GM19397 (cell line): ENCODE measurements at regions not wholly inside any gene's neighbourhood (a gene's known extent, or its start where the extent isn't known, plus 50 kb on each side); places are given as distances from the start of the nearest gene placed in this dataset.
"Not testable (repeated sequence)": the region's sequence is repeated elsewhere in the genome, so short reads cannot be mapped to it uniquely, and the experiment has no call there.

Experiments used
- ATAC-seq: cut with Tn5 transposase; IDR thresholded peaks from one replicate; pipeline ENCODE4 v1.9.1; 2021; ENCODE audit warnings: mild to moderate bottlenecking, moderate library complexity; ENCODE audit not compliant: unreplicated experiment

GRCh38 chr1:242738702-242739645 lies 214.5 kb upstream of the PLD5 start:
- no peak for ATAC-seq

GRCh38 chr1:242736611-242737010 lies 212.1 kb upstream of the PLD5 start:
- ATAC-seq, result no peak

- ATAC-seq, result no peak
Observed at GRCh38 chr1:242735323-242735722, 210.8 kb upstream of the PLD5 start.

GRCh38 chr1:242731446-242731845 lies 206.9 kb upstream of the PLD5 start:
- ATAC-seq, result no peak

- ATAC-seq, result no peak
Observed at GRCh38 chr1:242728696-242729095, 204.2 kb upstream of the PLD5 start.

- ATAC-seq, result no peak
Observed at GRCh38 chr1:242723044-242723716, 198.7 kb upstream of the PLD5 start.

- ATAC-seq, result no peak
Observed at GRCh38 chr1:242718967-242719366, 194.5 kb upstream of the PLD5 start.

- no peak for ATAC-seq
Observed at GRCh38 chr1:242712248-242712647, 187.8 kb upstream of the PLD5 start.

- ATAC-seq, result no peak
Observed at GRCh38 chr1:242710847-242711246, 186.3 kb upstream of the PLD5 start.

- ATAC-seq, result no peak
Observed at GRCh38 chr1:242710286-242710685, 185.8 kb upstream of the PLD5 start.

- ATAC-seq, result no peak
Observed at GRCh38 chr1:242703467-242703866, 179.0 kb upstream of the PLD5 start.

- no peak for ATAC-seq
Observed at GRCh38 chr1:242692988-242693387, 168.5 kb upstream of the PLD5 start.

GRCh38 chr1:242691610-242691945 lies 167.1 kb upstream of the PLD5 start:
- no peak for ATAC-seq

- no peak for ATAC-seq
Observed at GRCh38 chr1:242690849-242691609, 166.5 kb upstream of the PLD5 start.

- ATAC-seq, result no peak
Observed at GRCh38 chr1:242689378-242689777, 164.9 kb upstream of the PLD5 start.

GRCh38 chr1:242674951-242675645 lies 150.6 kb upstream of the PLD5 start:
- no peak for ATAC-seq

GRCh38 chr1:242673652-242674051 lies 149.2 kb upstream of the PLD5 start:
- ATAC-seq, result no peak

- ATAC-seq, result not testable (repeated sequence)
Observed at GRCh38 chr1:242673165-242673564, 148.7 kb upstream of the PLD5 start.

GRCh38 chr1:242670019-242670418 lies 145.5 kb upstream of the PLD5 start:
- ATAC-seq, result no peak

- ATAC-seq, result no peak
Observed at GRCh38 chr1:242662886-242663285, 138.4 kb upstream of the PLD5 start.

GRCh38 chr1:242653772-242654171 lies 129.3 kb upstream of the PLD5 start:
- not testable (repeated sequence) for ATAC-seq
